HG03558 (cell line): ENCODE measurements at regions not wholly inside any gene's neighbourhood (a gene's known extent, or its start where the extent isn't known, plus 50 kb on each side); places are given as distances from the start of the nearest gene placed in this dataset.
"Not testable (repeated sequence)": the region's sequence is repeated elsewhere in the genome, so short reads cannot be mapped to it uniquely, and the experiment has no call there.

Experiments used
- ATAC-seq: cut with Tn5 transposase; IDR thresholded peaks from one replicate; pipeline ENCODE4 v1.9.1; 2021; ENCODE audit warnings: moderate number of reproducible peaks; ENCODE audit not compliant: unreplicated experiment; ENCODE audit errors: extremely low read depth

GRCh38 chr10:6938384-6938783 lies 358.3 kb upstream of the PRKCQ start:
- no peak for ATAC-seq

- no peak for ATAC-seq
These were observed 356.9 kb upstream of the PRKCQ start for GRCh38 chr10:6936931-6937330.

GRCh38 chr10:6929148-6929830 lies 349.2 kb upstream of the PRKCQ start:
- ATAC-seq = no peak

GRCh38 chr10:6928586-6928985 lies 348.5 kb upstream of the PRKCQ start:
- no peak for ATAC-seq

GRCh38 chr10:6926971-6927370 lies 346.9 kb upstream of the PRKCQ start:
- ATAC-seq = no peak

GRCh38 chr10:6925146-6925545 lies 345.1 kb upstream of the PRKCQ start:
- ATAC-seq = no peak

GRCh38 chr10:6924166-6924565 lies 344.1 kb upstream of the PRKCQ start:
- no peak for ATAC-seq

- ATAC-seq = not testable (repeated sequence)
These were observed 340.9 kb upstream of the PRKCQ start for GRCh38 chr10:6921026-6921425.

GRCh38 chr10:6920072-6921019 lies 340.3 kb upstream of the PRKCQ start:
- peak; percentile 81 for ATAC-seq

- no peak for ATAC-seq
These were observed 339.0 kb upstream of the PRKCQ start for GRCh38 chr10:6919077-6919476.

GRCh38 chr10:6918305-6918704 lies 338.2 kb upstream of the PRKCQ start:
- ATAC-seq = no peak

- ATAC-seq = no peak
These were observed 337.0 kb upstream of the PRKCQ start for GRCh38 chr10:6917125-6917524.

- no peak for ATAC-seq
These were observed 336.5 kb upstream of the PRKCQ start for GRCh38 chr10:6916601-6917000.

GRCh38 chr10:6915307-6915706 lies 335.2 kb upstream of the PRKCQ start:
- ATAC-seq = no peak

- no peak for ATAC-seq
These were observed 332.9 kb upstream of the PRKCQ start for GRCh38 chr10:6912929-6913328.

- ATAC-seq = no peak
These were observed 332.3 kb upstream of the PRKCQ start for GRCh38 chr10:6912424-6912823.

GRCh38 chr10:6912021-6912420 lies 331.9 kb upstream of the PRKCQ start:
- no peak for ATAC-seq

- no peak for ATAC-seq
These were observed 330.0 kb upstream of the PRKCQ start for GRCh38 chr10:6909905-6910560.

GRCh38 chr10:6907877-6908530 lies 327.9 kb upstream of the PRKCQ start:
- ATAC-seq = no peak

GRCh38 chr10:6894405-6894804 lies 314.3 kb upstream of the PRKCQ start:
- ATAC-seq = no peak
